Activated CD8-positive, alpha-beta T cell treated with anti-CD3 and anti-CD28 coated beads, Interleukin-2, amount 10 ng/mL, durations not matched to agents 7 days and 5 days (primary cell): ENCODE measurements at regions not wholly inside any gene's neighbourhood (a gene's known extent, or its start where the extent isn't known, plus 50 kb on each side); places are given as distances from the start of the nearest gene placed in this dataset.

Experiments used
- ATAC-seq: fragments of 150-1000 bp; cut with Tn5 transposase; one replicate; pipeline ENCODE4 v1.10.0; 2021; ENCODE audit warnings: moderate library complexity
- CTCF ChIA-PET: fragments of 350-600 bp; sonication (Branson Sonifier 250); formaldehyde crosslinking; loops from one replicate; lab custom pipeline; 2021; ENCODE audit warnings: antibody characterized with exemption; lab: Charles Lee
- POLR2A ChIA-PET: fragments of 350-600 bp; sonication (Branson Sonifier 250); formaldehyde crosslinking; loops from one replicate; lab custom pipeline; 2021; ENCODE audit warnings: antibody characterized with exemption; lab: Charles Lee
- DNase-seq: peaks from one replicate; pipeline ENCODE4 v3.0.0-alpha.2; 2020
- H3K27ac Mint-ChIP-seq: one replicate; pipeline ENCODE4 v1.8.0; 2021; ENCODE audit warnings: mild to moderate bottlenecking, mixed read lengths
- H3K27me3 Mint-ChIP-seq: one replicate; pipeline ENCODE4 v1.8.0; 2021; ENCODE audit warnings: low read depth, mixed read lengths
- H3K36me3 Mint-ChIP-seq: one replicate; pipeline ENCODE4 v1.8.0; 2021; ENCODE audit warnings: low read depth, mixed read lengths
- H3K4me1 Mint-ChIP-seq: one replicate; pipeline ENCODE4 v1.8.0; 2021; ENCODE audit warnings: low read depth, mixed read lengths
- H3K4me3 Mint-ChIP-seq: one replicate; pipeline ENCODE4 v1.8.0; 2021; ENCODE audit warnings: mild to moderate bottlenecking, mixed read lengths
- H3K9me3 Mint-ChIP-seq: one replicate; pipeline ENCODE4 v1.8.0; 2022; ENCODE audit warnings: mixed read lengths; ENCODE audit not compliant: insufficient read depth

- Mint-ChIP-seq H3K4me1 (peaks cover 14% of the 10 kb centered on the region), H3K9me3 (peaks cover 8% of the 10 kb centered on the region), H3K27ac (no peak overlapping the region), H3K27me3 (no peaks in the 10 kb centered on the region), H3K36me3 (peaks cover 23% of the 10 kb centered on the region), H3K4me3 (no peak overlapping the region)
- ChIA-PET CTCF (interaction anchor here (1.2 to 1.8 kb wide), 4 partner anchors 9 to 29 kb away, joined by 3 to 9 read pairs (median 4); no protein-coding TSS in a partner anchor), POLR2A (no interaction called here)
- DNase-seq: no peak
- ATAC-seq: no peak
Measured at GRCh38 chr2:181114021-181114420, 133.6 kb downstream of the UBE2E3 start.

- no peak for DNase-seq
- Mint-ChIP-seq H3K36me3 (peaks cover 27% of the 10 kb centered on the region), H3K27ac (no peak overlapping the region), H3K27me3 (no peaks in the 10 kb centered on the region), H3K4me1 (peaks cover 25% of the 10 kb centered on the region), H3K9me3 (peaks cover 8% of the 10 kb centered on the region), H3K4me3 (no peak overlapping the region)
- CTCF ChIA-PET: no interaction called here
- no peak for ATAC-seq
- POLR2A ChIA-PET: no interaction called here
Measured at GRCh38 chr2:181116261-181116660, 135.9 kb downstream of the UBE2E3 start.

GRCh38 chr2:181117206-181117925 is 137.0 kb downstream of the UBE2E3 start:
- no peak overlapping the region for H3K4me3 Mint-ChIP-seq
- ChIA-PET CTCF (interaction anchor here (1.4 kb wide), 1 partner anchor 10 kb away, joined by 5 read pairs; no protein-coding TSS in a partner anchor), POLR2A (interaction anchor here (0.6 kb wide), 1 partner anchor 137 kb away, joined by 3 read pairs; the partner anchor contains the start of gene UBE2E3)
- no peak for DNase-seq
- H3K36me3 Mint-ChIP-seq: peaks cover 36% of the 10 kb centered on the region
- ATAC-seq: no peak
- no peak overlapping the region for H3K27ac Mint-ChIP-seq
- no peaks in the 10 kb centered on the region for H3K27me3 Mint-ChIP-seq
- H3K4me1 Mint-ChIP-seq: peaks cover 32% of the 10 kb centered on the region
- peaks cover 8% of the 10 kb centered on the region for H3K9me3 Mint-ChIP-seq

- Mint-ChIP-seq H3K4me1 (peaks cover 55% of the 10 kb centered on the region), H3K9me3 (peaks cover 12% of the 10 kb centered on the region), H3K36me3 (peaks cover 43% of the 10 kb centered on the region), H3K27me3 (no peaks in the 10 kb centered on the region), H3K27ac (no peak overlapping the region), H3K4me3 (no peak overlapping the region)
- ATAC-seq: no peak
- ChIA-PET POLR2A (interaction anchor here (0.7 kb wide), 1 partner anchor 21 kb away, joined by 3 read pairs; no protein-coding TSS in a partner anchor), CTCF (interaction anchor here (1.2 to 2.1 kb wide), 5 partner anchors 16 to 341 kb away, joined by 3 to 7 read pairs (median 3); no protein-coding TSS in a partner anchor)
- no peak for DNase-seq
Measured at GRCh38 chr2:181120625-181121024, 140.2 kb downstream of the UBE2E3 start.

- peaks cover 12% of the 10 kb centered on the region for H3K9me3 Mint-ChIP-seq
- H3K27me3 Mint-ChIP-seq: no peaks in the 10 kb centered on the region
- ChIA-PET CTCF (interaction anchor here (1.1 to 1.5 kb wide), 12 partner anchors 10 to 344 kb away, joined by 3 to 9 read pairs (median 4); partner anchors contain the start of gene ITGA4), POLR2A (interaction anchor here (1.0 kb wide), 2 partner anchors 10 to 335 kb away, joined by 4 to 5 read pairs; partner anchors contain the start of gene ITGA4)
- H3K36me3 Mint-ChIP-seq: peaks cover 49% of the 10 kb centered on the region
- H3K4me3 Mint-ChIP-seq: no peak overlapping the region
- no peak overlapping the region for H3K27ac Mint-ChIP-seq
- ATAC-seq: no peak
- H3K4me1 Mint-ChIP-seq: peaks cover 64% of the 10 kb centered on the region
- no peak for DNase-seq
Measured at GRCh38 chr2:181121996-181122395, 141.6 kb downstream of the UBE2E3 start.

GRCh38 chr2:181122601-181123000 is 142.2 kb downstream of the UBE2E3 start:
- peaks cover 52% of the 10 kb centered on the region for H3K36me3 Mint-ChIP-seq
- H3K27ac Mint-ChIP-seq: no peak overlapping the region
- ChIA-PET POLR2A (no interaction called here), CTCF (interaction anchor here (1.1 to 1.5 kb wide), 6 partner anchors 10 to 344 kb away, joined by 3 to 9 read pairs (median 6); partner anchors contain the start of gene ITGA4)
- H3K4me3 Mint-ChIP-seq: no peak overlapping the region
- ATAC-seq: no peak
- H3K9me3 Mint-ChIP-seq: peaks cover 12% of the 10 kb centered on the region
- H3K27me3 Mint-ChIP-seq: no peaks in the 10 kb centered on the region
- H3K4me1 Mint-ChIP-seq: peaks cover 64% of the 10 kb centered on the region
- DNase-seq: no peak

- ATAC-seq (peak; percentile 94), DNase-seq (peak; percentile 85)
- H3K27me3 Mint-ChIP-seq: no peaks in the 10 kb centered on the region
- H3K36me3 Mint-ChIP-seq: peaks cover 55% of the 10 kb centered on the region
- ChIA-PET POLR2A (interaction anchor here (0.6 to 5.6 kb wide), 6 partner anchors 12 to 335 kb away, joined by 3 to 78 read pairs (median 4); partner anchors contain the start of gene ITGA4), CTCF (interaction anchor here (0.6 to 4.1 kb wide), 7 partner anchors 16 to 343 kb away, joined by 3 to 28 read pairs (median 4); no protein-coding TSS in a partner anchor)
- peaks cover 70% of the 10 kb centered on the region for H3K4me1 Mint-ChIP-seq
- H3K9me3 Mint-ChIP-seq: peaks cover 12% of the 10 kb centered on the region
- peak overlapping the region; percentile 77 for H3K4me3 Mint-ChIP-seq
- H3K27ac Mint-ChIP-seq: peak overlapping the region; percentile 86
Measured at GRCh38 chr2:181123798-181124231, 143.4 kb downstream of the UBE2E3 start.

GRCh38 chr2:181124497-181124896 is 144.1 kb downstream of the UBE2E3 start:
- Mint-ChIP-seq H3K4me1 (peaks cover 70% of the 10 kb centered on the region), H3K9me3 (peaks cover 7% of the 10 kb centered on the region), H3K36me3 (peaks cover 54% of the 10 kb centered on the region), H3K27me3 (no peaks in the 10 kb centered on the region), H3K27ac (peak overlapping the region; percentile 86), H3K4me3 (peak overlapping the region; percentile 77)
- ChIA-PET CTCF (interaction anchor here (1.1 to 4.1 kb wide), 8 partner anchors 17 to 342 kb away, joined by 3 to 28 read pairs (median 10); partner anchors contain the start of gene ITGA4), POLR2A (interaction anchor here (0.6 to 5.6 kb wide), 9 partner anchors 16 to 334 kb away, joined by 3 to 78 read pairs (median 7); partner anchors contain the start of gene ITGA4)
- DNase-seq: no peak
- ATAC-seq: no peak

- no peak for ATAC-seq
- Mint-ChIP-seq H3K4me3 (peak overlapping the region; percentile 77), H3K27me3 (no peaks in the 10 kb centered on the region), H3K9me3 (peaks cover 4% of the 10 kb centered on the region), H3K27ac (peak overlapping the region; percentile 86), H3K4me1 (peaks cover 73% of the 10 kb centered on the region), H3K36me3 (peaks cover 52% of the 10 kb centered on the region)
- POLR2A ChIA-PET: interaction anchor here (0.8 to 5.6 kb wide), 8 partner anchors 15 to 333 kb away, joined by 3 to 78 read pairs (median 9); partner anchors contain the start of gene ITGA4
- CTCF ChIA-PET: interaction anchor here (0.7 to 4.1 kb wide), 8 partner anchors 16 to 342 kb away, joined by 3 to 28 read pairs (median 10); partner anchors contain the start of gene ITGA4
- DNase-seq: no peak
Measured at GRCh38 chr2:181125359-181125758, 145.0 kb downstream of the UBE2E3 start.

- Mint-ChIP-seq H3K27ac (peak overlapping the region; percentile 86), H3K36me3 (peaks cover 42% of the 10 kb centered on the region), H3K4me3 (peak overlapping the region; percentile 77), H3K9me3 (peaks cover 4% of the 10 kb centered on the region), H3K4me1 (peaks cover 71% of the 10 kb centered on the region), H3K27me3 (no peaks in the 10 kb centered on the region)
- POLR2A ChIA-PET: interaction anchor here (1.0 to 5.6 kb wide), 7 partner anchors 14 to 332 kb away, joined by 6 to 78 read pairs (median 11); partner anchors contain the start of gene ITGA4
- CTCF ChIA-PET: interaction anchor here (1.3 to 4.1 kb wide), 7 partner anchors 15 to 341 kb away, joined by 3 to 28 read pairs (median 6); partner anchors contain the start of gene ITGA4
- no peak for ATAC-seq
- no peak for DNase-seq
Measured at GRCh38 chr2:181126311-181126868, 146.0 kb downstream of the UBE2E3 start.

GRCh38 chr2:181128199-181128598 is 147.8 kb downstream of the UBE2E3 start:
- Mint-ChIP-seq H3K27me3 (no peaks in the 10 kb centered on the region), H3K4me1 (peaks cover 72% of the 10 kb centered on the region), H3K9me3 (no peaks in the 10 kb centered on the region), H3K27ac (peak overlapping the region; percentile 73), H3K36me3 (peaks cover 31% of the 10 kb centered on the region), H3K4me3 (peak overlapping the region; percentile 29)
- ChIA-PET CTCF (interaction anchor here (1.0 to 1.5 kb wide), 4 partner anchors 17 to 181 kb away, joined by 3 to 4 read pairs (median 4); no protein-coding TSS in a partner anchor), POLR2A (interaction anchor here (0.6 to 5.6 kb wide), 5 partner anchors 10 to 330 kb away, joined by 3 to 78 read pairs (median 22); partner anchors contain the start of gene ITGA4)
- no peak for DNase-seq
- no peak for ATAC-seq
